MCF 10A (cell line): ENCODE measurements at regions not wholly inside any gene's neighbourhood (a gene's known extent, or its start where the extent isn't known, plus 50 kb on each side); places are given as distances from the start of the nearest gene placed in this dataset.

Experiments
- BruUV-seq: library from RNA; stranded (reverse); fragments of 400-500 nt; replicated peaks from 2 replicates; lab custom pipeline; 2021; lab: Mats Ljungman, UMichigan
- CTCF ChIA-PET: fragments of 300-600 bp; sonication (Branson Sonifier 250); formaldehyde crosslinking; extraction: SDS; loops from one replicate; lab custom pipeline; 2021; ENCODE audit warnings: antibody characterized with exemption, inconsistent platforms; lab: Yijun Ruan, JAX
- POLR2A ChIA-PET: fragments of 300-600, 350-650 bp; sonication (Branson Sonifier 250); formaldehyde crosslinking; extraction: SDS; loops from one replicate; lab custom pipeline; 2020; ENCODE audit warnings: antibody characterized with exemption, inconsistent platforms; lab: Yijun Ruan, JAX
- DNase-seq: peaks from one replicate; pipeline ENCODE4 v3.0.0-alpha.2; 2018; ENCODE audit not compliant: unreplicated experiment
- H3K27ac Mint-ChIP-seq: one replicate; pipeline ENCODE4 v1.8.0; 2022; ENCODE audit warnings: mild to moderate bottlenecking, low read depth, mixed read lengths; ENCODE audit not compliant: unreplicated experiment
- H3K27me3 Mint-ChIP-seq: one replicate; pipeline ENCODE4 v1.8.0; 2022; ENCODE audit warnings: mixed read lengths; ENCODE audit not compliant: insufficient read depth, unreplicated experiment
- H3K36me3 Mint-ChIP-seq: one replicate; pipeline ENCODE4 v1.8.0; 2022; ENCODE audit warnings: mild to moderate bottlenecking, moderate library complexity, mixed read lengths; ENCODE audit not compliant: insufficient read depth, unreplicated experiment
- H3K4me1 Mint-ChIP-seq: one replicate; pipeline ENCODE4 v1.8.0; 2022; ENCODE audit warnings: mixed read lengths; ENCODE audit not compliant: insufficient read depth, unreplicated experiment
- H3K4me3 Mint-ChIP-seq: one replicate; pipeline ENCODE4 v1.8.0; 2022; ENCODE audit warnings: mild to moderate bottlenecking, moderate library complexity, mixed read lengths; ENCODE audit not compliant: unreplicated experiment
- H3K9me3 Mint-ChIP-seq: one replicate; pipeline ENCODE4 v1.8.0; 2022; ENCODE audit warnings: mixed read lengths; ENCODE audit not compliant: unreplicated experiment
- intact Hi-C: fragments of 100-400 bp; cut with micrococcal nuclease; formaldehyde crosslinking; loops from 2 replicates; pipeline ENCODE4 v1.14.1; 2022
- TF ChIP-seq, protein P1 (sequence below): fragments of 200-600 bp; IDR thresholded peaks from one replicate; pipeline ENCODE4 v1.8.0; 2022; ENCODE audit warnings: antibody characterized with exemption, mild to moderate bottlenecking; ENCODE audit not compliant: unreplicated experiment

DNA sequence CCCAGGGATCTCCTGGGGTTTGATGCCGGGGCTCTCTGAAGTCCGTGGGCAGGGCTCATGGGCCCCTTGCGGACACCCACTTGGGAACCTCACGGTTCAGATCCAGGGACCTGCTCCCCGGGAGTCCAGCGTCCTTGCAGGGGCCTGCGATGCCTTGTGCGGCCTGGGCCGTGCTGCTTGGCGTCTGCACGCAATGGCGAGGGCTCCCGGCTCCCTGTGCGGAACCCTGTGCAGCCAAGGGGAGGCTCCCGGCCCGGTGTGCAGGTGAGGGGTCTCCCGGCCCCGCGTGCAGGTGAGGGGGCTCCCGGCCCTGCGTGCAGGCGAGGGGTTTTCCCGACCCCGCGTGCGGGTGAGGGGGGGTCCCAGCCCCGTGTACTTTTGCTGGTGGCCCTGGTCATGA, 146.7 kb downstream of the DNAJB6 start:
- Mint-ChIP-seq H3K9me3 (peaks cover 5% of the 10 kb centered on the region), H3K4me3 (no peak overlapping the region), H3K27me3 (no peaks in the 10 kb centered on the region), H3K27ac (no peak overlapping the region), H3K4me1 (no peaks in the 10 kb centered on the region), H3K36me3 (peaks cover 5% of the 10 kb centered on the region)
- TF ChIP-seq, protein P1, sequence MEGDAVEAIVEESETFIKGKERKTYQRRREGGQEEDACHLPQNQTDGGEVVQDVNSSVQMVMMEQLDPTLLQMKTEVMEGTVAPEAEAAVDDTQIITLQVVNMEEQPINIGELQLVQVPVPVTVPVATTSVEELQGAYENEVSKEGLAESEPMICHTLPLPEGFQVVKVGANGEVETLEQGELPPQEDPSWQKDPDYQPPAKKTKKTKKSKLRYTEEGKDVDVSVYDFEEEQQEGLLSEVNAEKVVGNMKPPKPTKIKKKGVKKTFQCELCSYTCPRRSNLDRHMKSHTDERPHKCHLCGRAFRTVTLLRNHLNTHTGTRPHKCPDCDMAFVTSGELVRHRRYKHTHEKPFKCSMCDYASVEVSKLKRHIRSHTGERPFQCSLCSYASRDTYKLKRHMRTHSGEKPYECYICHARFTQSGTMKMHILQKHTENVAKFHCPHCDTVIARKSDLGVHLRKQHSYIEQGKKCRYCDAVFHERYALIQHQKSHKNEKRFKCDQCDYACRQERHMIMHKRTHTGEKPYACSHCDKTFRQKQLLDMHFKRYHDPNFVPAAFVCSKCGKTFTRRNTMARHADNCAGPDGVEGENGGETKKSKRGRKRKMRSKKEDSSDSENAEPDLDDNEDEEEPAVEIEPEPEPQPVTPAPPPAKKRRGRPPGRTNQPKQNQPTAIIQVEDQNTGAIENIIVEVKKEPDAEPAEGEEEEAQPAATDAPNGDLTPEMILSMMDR = no peak
- POLR2A ChIA-PET = no interaction called here
- no peak for DNase-seq
- CTCF ChIA-PET = interaction anchor here (0.7 kb wide), 1 partner anchor 802 kb away, joined by 3 read pairs; no protein-coding TSS in a partner anchor
- no TSS peak for BruUV-seq
- intact Hi-C loops = no loop called here

DNA sequence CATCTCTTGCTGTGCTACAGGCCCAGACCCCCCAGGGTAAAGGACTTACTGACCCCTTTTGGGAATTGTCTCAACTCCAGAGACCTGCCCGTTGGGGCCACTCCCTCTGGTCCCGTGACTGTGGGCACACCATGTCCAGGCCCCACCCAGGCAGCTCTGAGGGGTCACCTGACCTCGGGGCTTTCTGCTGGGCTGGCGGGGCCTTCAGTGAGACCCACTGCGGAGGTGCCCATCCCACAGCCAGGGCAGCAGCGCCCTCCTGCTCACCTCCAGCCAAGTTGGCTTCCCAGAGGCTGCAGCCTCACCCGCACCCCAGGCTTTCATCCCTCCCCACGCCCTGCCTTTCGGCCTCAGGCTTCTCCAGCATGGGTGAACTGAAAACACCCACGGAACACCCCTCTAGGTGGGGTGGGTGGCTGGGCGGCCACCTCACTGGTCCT, 147.2 kb downstream of the DNAJB6 start:
- no peak for DNase-seq
- H3K27ac Mint-ChIP-seq = no peak overlapping the region
- TF ChIP-seq, protein P1 = no peak
- ChIA-PET CTCF (no interaction called here), POLR2A (no interaction called here)
- no TSS peak for BruUV-seq
- H3K4me3 Mint-ChIP-seq = no peak overlapping the region
- no peaks in the 10 kb centered on the region for H3K4me1 Mint-ChIP-seq
- no peaks in the 10 kb centered on the region for H3K27me3 Mint-ChIP-seq
- peaks cover 5% of the 10 kb centered on the region for H3K36me3 Mint-ChIP-seq
- intact Hi-C loops = no loop called here
- H3K9me3 Mint-ChIP-seq = peaks cover 5% of the 10 kb centered on the region

DNA sequence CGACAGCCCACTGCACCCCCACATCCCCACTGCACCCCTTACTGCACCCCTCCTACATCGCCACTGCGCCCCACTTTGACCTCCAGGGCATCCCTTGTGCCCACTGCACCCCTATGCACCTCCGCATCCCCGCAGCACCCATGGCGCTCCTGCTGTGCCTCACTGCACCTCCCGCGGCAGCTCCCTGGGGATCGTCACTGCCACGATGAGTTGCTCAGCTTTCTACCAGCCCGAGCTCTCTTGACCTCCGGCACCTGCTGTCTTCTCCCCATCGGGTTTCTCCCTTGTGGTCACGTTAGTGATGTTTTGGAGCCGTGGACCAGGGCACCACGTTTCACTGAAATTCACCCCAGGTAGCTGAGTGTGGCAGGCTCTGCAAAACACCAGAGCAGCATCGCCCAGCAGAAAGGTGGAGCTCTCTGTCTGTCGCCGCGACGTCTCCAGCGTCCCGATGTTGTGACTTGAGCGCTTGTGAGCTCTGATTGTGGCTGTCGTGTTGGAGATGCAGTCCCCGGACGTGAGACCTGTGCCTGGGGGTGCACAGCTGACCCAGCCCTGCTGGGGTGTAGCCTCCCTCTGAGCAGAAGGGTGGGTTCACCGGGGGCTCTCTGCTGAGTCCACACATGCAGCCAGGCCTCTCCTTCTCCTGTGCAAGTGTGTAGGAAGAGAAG, 147.7 kb downstream of the DNAJB6 start:
- peaks cover 5% of the 10 kb centered on the region for H3K9me3 Mint-ChIP-seq
- no peaks in the 10 kb centered on the region for H3K27me3 Mint-ChIP-seq
- DNase-seq = no peak
- no peaks in the 10 kb centered on the region for H3K4me1 Mint-ChIP-seq
- TF ChIP-seq, protein P1 = no peak
- no TSS peak for BruUV-seq
- H3K36me3 Mint-ChIP-seq = no peaks in the 10 kb centered on the region
- intact Hi-C loops = no loop called here
- CTCF ChIA-PET = no interaction called here
- H3K4me3 Mint-ChIP-seq = no peak overlapping the region
- POLR2A ChIA-PET = no interaction called here
- H3K27ac Mint-ChIP-seq = no peak overlapping the region

DNA sequence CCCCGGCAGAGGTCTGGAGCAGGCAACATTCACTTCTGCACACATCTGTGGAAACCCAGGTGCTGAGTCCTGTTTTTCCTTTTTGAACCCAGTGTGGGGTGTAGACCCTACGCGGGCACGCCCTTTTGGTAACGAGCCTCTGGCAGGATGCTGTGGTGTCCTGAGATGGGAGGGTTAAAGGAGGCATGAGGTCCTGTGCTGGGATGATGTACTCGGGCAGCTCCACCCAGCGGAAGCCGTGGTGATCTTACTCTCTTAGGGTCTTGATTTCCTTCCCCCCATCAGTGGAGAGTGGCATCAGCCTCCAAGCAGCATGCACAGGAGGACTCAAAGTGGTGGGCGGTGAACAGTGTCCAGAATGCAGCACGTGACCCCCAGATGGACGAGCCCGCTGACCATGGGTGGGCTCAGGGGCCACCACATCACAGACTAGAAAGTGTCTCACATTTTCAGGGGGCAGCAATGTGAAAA, 148.6 kb downstream of the DNAJB6 start:
- no peak overlapping the region for H3K27ac Mint-ChIP-seq
- CTCF ChIA-PET = interaction anchor here (1.1 kb wide), 1 partner anchor 10 kb away, joined by 3 read pairs; no protein-coding TSS in a partner anchor
- POLR2A ChIA-PET = no interaction called here

More for the DNA sequence above, 148.6 kb downstream of the DNAJB6 start:
- TF ChIP-seq, protein P1 = no peak
- Mint-ChIP-seq H3K36me3 (no peaks in the 10 kb centered on the region), H3K27me3 (no peaks in the 10 kb centered on the region), H3K4me3 (no peak overlapping the region), H3K9me3 (peaks cover 5% of the 10 kb centered on the region), H3K4me1 (no peaks in the 10 kb centered on the region)
- BruUV-seq = no TSS peak
- intact Hi-C loops = no loop called here
- DNase-seq = no peak
